ENCODE measurements at regions not wholly inside any gene's neighbourhood (a gene's known extent, or its start where the extent isn't known, plus 50 kb on each side); places are given as distances from the start of the nearest gene placed in this dataset.

- DNase-seq: no peak
Measured at GRCh38 chr3:170780471-170780870, 89.5 kb downstream of the RPL22L1 start.

GRCh38 chr3:170778240-170779217 is 91.5 kb downstream of the RPL22L1 start:
- no peak for DNase-seq

- DNase-seq: no peak
Measured at GRCh38 chr3:170777564-170777926, 92.5 kb downstream of the RPL22L1 start.

GRCh38 chr3:170776887-170777563 is 93.0 kb downstream of the RPL22L1 start:
- DNase-seq: no peak

GRCh38 chr3:170773682-170774425 is 96.1 kb downstream of the RPL22L1 start:
- no peak for DNase-seq

- DNase-seq: no peak
Measured at GRCh38 chr3:170772175-170772574, 97.8 kb downstream of the RPL22L1 start.

GRCh38 chr3:170768334-170768801 is 101.6 kb downstream of the RPL22L1 start:
- no peak for DNase-seq

GRCh38 chr3:170767576-170767941 is 102.4 kb downstream of the RPL22L1 start:
- DNase-seq: no peak

- DNase-seq: no peak
Measured at GRCh38 chr3:170766823-170767575, 103.0 kb downstream of the RPL22L1 start.

- no peak for DNase-seq
Measured at GRCh38 chr3:170766253-170766652, 103.7 kb downstream of the RPL22L1 start.

- DNase-seq: no peak
Measured at GRCh38 chr3:170765419-170766078, 104.4 kb downstream of the RPL22L1 start.

- no peak for DNase-seq
Measured at GRCh38 chr3:170764017-170764416, 106.0 kb downstream of the RPL22L1 start.

- no peak for DNase-seq
Measured at GRCh38 chr3:170762064-170762463, 107.9 kb downstream of the RPL22L1 start.

- no peak for DNase-seq
Measured at GRCh38 chr3:170761103-170761502, 108.9 kb downstream of the RPL22L1 start.

GRCh38 chr3:170760174-170760526 is 109.8 kb downstream of the RPL22L1 start:
- DNase-seq: no peak

GRCh38 chr3:170759511-170760173 is 110.4 kb downstream of the RPL22L1 start:
- no peak for DNase-seq

GRCh38 chr3:170757038-170757437 is 113.0 kb downstream of the RPL22L1 start:
- no peak for DNase-seq

- no peak for DNase-seq
Measured at GRCh38 chr3:170754311-170754693, 115.7 kb downstream of the RPL22L1 start.

- no peak for DNase-seq
Measured at GRCh38 chr3:170753421-170754310, 116.3 kb downstream of the RPL22L1 start.

GRCh38 chr3:170752571-170753155 is 117.3 kb downstream of the RPL22L1 start:
- DNase-seq: no peak

Data from NCI-H1105 treated with DMSO at 0.1 percent for 48 hours (cell line).